GM12872 (cell line): ENCODE measurements at regions not wholly inside any gene's neighbourhood (a gene's known extent, or its start where the extent isn't known, plus 50 kb on each side); places are given as distances from the start of the nearest gene placed in this dataset.

Experiments
- TF ChIP-seq, protein P1 (sequence below): IDR thresholded peaks from 3 replicates; pipeline ENCODE4 v1.5.1; 2011; ENCODE audit warnings: low read depth, mild to moderate bottlenecking, low read length, moderate library complexity; ENCODE audit not compliant: insufficient read depth

DNA sequence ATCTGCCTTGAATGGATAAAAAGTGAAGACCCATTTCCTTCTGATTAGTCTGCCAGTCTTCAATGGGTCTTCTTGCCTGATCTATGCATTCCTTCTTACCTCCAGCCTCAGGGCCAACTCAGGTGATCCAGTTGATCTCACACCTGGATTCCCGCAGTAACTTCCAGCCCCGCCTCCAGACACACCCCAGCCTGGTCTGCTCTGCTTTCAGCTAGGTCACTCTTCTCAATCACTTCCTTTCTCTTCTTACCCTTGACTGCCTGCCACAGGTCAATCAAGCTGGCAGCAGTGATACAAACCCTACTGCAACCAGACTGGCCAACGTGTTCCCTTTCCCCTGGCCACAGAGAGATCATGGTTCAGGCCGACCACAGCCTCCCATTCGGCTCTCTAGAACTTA lies 263.6 kb downstream of the ZNF516 start:
- TF ChIP-seq, protein P1, sequence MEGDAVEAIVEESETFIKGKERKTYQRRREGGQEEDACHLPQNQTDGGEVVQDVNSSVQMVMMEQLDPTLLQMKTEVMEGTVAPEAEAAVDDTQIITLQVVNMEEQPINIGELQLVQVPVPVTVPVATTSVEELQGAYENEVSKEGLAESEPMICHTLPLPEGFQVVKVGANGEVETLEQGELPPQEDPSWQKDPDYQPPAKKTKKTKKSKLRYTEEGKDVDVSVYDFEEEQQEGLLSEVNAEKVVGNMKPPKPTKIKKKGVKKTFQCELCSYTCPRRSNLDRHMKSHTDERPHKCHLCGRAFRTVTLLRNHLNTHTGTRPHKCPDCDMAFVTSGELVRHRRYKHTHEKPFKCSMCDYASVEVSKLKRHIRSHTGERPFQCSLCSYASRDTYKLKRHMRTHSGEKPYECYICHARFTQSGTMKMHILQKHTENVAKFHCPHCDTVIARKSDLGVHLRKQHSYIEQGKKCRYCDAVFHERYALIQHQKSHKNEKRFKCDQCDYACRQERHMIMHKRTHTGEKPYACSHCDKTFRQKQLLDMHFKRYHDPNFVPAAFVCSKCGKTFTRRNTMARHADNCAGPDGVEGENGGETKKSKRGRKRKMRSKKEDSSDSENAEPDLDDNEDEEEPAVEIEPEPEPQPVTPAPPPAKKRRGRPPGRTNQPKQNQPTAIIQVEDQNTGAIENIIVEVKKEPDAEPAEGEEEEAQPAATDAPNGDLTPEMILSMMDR: no peak

DNA sequence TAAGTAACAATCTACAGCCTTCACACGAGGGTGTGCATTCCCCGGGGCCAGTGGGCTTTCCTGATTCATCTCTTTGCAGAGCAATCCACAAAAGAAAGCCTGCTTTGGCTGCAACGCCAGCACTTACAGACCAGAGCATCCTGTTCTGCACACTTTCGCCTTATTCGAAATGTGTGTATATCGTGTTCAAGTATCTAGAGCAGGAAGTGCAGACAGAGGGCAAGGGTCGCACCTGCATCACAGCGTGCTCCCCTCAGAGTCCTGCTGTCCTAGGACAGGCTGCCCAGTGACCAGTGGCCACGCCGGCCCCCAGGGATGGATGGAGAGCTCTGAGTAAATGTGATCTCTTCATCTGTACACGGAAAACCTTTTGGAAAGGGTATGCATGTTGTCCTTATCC lies 264.3 kb downstream of the ZNF516 start:
- TF ChIP-seq, protein P1: no peak

DNA sequence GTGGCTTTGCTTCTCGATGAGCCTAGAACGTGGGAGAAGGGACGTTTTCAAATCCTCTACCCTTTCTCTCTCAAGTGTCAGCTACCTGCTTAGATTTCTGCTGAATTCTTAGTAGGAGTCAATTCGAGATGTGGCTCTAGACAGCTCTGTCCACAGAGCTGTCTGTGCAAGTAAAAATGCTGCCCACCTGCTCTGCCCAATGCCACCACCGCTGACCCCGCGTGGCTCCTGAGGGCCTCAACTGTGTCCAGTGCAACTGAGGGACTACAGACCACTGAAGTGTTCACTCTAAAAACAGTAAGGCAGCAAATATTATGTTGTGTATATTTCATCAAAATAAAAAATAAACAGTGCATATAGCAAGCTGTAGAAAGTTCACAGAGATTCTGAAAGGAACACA lies 266.3 kb downstream of the ZNF516 start:
- TF ChIP-seq, protein P1: no peak

DNA sequence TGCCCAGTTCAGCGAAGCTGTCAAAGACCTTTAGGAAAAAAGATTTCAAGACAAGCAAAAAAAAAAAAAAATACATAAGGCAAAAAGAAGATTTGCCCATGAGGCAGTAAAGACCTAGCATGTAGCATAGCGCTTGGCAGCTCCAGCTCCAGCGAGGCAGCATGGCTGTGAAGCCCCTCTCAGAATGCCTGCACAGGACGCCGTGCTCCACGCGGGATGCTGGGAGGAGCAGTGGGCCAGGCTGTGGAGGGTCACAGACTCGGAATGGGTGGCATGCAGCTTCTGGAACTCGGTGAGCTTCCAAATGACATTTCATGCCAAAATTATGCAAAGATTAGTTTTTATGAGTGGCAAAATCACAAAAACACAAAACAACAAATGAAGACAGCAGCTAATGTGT lies 267.3 kb downstream of the ZNF516 start:
- TF ChIP-seq, protein P1: no peak

DNA sequence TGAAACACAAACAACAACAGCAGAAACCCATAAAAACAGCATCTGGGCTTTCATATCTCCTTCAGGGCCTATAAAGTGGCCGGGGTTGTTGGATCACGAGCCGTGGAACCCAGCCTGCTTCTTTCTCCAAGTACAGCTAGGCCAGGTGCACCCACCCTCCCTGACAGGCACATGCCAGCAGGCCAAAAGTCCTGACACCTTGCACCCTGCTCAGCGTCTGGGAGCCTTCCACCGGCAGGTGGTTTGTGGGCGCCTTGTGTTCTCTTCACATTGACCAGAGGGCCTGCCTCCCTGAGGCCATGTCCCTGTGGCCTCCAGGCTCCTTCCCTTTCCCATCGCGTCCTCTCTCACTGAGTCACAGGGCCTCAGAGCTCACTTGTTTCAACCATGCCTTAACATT lies 271.6 kb downstream of the ZNF516 start:
- TF ChIP-seq, protein P1: no peak

DNA sequence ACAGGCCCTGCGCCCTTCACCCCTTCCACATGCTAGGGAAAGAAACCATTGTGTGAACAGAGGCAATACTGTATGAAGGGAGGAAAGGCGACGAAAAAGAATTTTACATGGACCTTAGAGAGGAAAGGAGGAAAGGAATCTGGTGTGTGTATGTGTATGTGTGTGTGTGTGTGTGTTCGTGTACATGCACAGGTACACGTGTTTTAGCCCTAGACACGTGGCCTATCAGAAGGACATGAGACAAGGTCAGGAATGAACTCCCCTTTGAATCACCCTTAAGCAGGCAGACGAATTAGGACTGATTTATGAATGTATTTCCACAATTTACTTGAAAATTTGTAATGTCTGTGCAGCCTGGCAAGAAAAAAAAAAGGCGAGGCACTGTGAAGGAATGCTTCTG lies 276.0 kb downstream of the ZNF516 start:
- TF ChIP-seq, protein P1: no peak

DNA sequence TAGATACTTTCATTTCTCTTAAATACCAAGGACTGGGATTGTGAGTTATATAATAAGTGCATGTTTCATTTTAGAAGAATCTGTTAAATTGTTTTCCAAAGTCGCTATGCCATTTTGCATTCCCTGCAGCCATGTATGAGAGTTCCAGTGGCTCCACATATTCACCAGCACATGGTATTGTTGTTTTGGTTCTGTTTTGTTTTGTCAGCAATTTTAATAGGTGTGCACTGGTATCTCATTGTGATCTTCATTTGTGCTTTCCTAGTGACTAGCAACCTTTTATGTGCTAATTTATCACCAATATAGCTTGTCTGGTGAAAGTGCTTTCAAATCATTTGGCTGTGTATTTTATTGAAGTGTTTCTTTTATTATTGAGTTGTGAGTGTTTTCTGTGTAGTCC lies 278.9 kb downstream of the ZNF516 start:
- TF ChIP-seq, protein P1: no peak

DNA sequence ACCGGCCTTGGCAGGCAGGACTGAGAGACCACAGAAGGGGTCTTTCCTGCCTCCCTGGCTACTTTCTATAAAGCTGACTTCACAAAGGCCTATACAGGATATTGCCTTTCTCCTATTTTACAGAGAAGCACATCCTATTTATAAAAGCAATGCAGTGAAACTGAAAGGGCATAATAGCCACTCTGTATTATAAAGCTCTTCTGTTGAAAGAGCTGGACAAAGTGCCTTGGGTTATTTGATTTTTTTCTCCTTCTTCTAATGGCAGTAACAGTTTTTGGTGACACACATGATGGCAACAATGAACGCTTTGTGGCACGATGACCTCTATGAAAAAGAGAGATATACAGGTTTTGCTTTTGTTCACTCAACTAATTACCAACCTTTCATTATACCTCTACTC lies 281.1 kb downstream of the ZNF516 start:
- TF ChIP-seq, protein P1: no peak
